A673 (cell line): ENCODE measurements at regions not wholly inside any gene's neighbourhood (a gene's known extent, or its start where the extent isn't known, plus 50 kb on each side); places are given as distances from the start of the nearest gene placed in this dataset.

Experiments
- EZH2 ChIP-seq: fragments of 200-600 bp; sonication (generic); IDR thresholded peaks from 2 replicates; pipeline ENCODE4 v1.6.1; 2017; ENCODE audit warnings: borderline replicate concordance, low read depth, mild to moderate bottlenecking, mixed read lengths, antibody characterized with exemption, low read length; ENCODE audit not compliant: poor library complexity, severe bottlenecking
- TF ChIP-seq, protein P1 (sequence below): fragments of 300-800, 200-600 bp; sonication (generic); conservative IDR thresholded peaks from 2 replicates; pipeline ENCODE4 v1.5.1; 2017; ENCODE audit warnings: low read depth, mild to moderate bottlenecking, antibody characterized with exemption, low read length, moderate library complexity, mixed read lengths

DNA sequence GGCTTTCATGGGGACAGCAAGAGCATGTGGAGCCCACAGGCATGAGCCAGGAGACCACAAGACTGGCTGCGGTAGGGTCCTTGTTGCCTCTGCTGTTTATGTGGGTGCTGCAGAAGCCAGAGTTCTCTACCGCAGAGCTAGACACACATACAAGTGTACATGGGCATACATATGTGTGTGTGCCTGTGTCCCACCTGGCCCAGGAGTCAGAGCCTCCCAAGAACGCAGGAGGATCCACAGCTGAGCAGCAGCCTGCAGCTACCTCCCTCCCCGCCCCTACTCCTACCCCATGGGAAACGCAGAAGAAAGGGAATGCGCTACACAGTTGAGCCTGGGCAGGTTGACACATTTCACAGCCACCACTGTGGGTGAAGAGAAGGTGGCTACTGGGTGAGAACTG lies 438.1 kb upstream of the SMIM21 start:
- TF ChIP-seq, protein P1, sequence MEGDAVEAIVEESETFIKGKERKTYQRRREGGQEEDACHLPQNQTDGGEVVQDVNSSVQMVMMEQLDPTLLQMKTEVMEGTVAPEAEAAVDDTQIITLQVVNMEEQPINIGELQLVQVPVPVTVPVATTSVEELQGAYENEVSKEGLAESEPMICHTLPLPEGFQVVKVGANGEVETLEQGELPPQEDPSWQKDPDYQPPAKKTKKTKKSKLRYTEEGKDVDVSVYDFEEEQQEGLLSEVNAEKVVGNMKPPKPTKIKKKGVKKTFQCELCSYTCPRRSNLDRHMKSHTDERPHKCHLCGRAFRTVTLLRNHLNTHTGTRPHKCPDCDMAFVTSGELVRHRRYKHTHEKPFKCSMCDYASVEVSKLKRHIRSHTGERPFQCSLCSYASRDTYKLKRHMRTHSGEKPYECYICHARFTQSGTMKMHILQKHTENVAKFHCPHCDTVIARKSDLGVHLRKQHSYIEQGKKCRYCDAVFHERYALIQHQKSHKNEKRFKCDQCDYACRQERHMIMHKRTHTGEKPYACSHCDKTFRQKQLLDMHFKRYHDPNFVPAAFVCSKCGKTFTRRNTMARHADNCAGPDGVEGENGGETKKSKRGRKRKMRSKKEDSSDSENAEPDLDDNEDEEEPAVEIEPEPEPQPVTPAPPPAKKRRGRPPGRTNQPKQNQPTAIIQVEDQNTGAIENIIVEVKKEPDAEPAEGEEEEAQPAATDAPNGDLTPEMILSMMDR: no peak
- TF ChIP-seq EZH2: no peak
